Small intestine (tissue), 7 donors: ENCODE measurements at regions not wholly inside any gene's neighbourhood (a gene's known extent, or its start where the extent isn't known, plus 50 kb on each side); places are given as distances from the start of the nearest gene placed in this dataset.
A peak's percentile ranks its signal among the peaks of the same experiment; 100 is the strongest.

Experiments
- DNase-seq, 2 donors: peaks; one replicate each; pipeline versions ENCODE4 v3.0.0 to v3.0.0-alpha.2; 2013
- FAIRE-seq: peaks from 2 replicates; lab custom pipeline; 2012; peaks lifted over from hg19 to GRCh38; lab: Jason Lieb, UNC
- H3K27ac ChIP-seq, 3 donors: one replicate each; pipeline ENCODE4 v1.5.1; 2013; ENCODE audit warnings: low read length in 2 of 3, mild to moderate bottlenecking in 2 of 3, control low read depth in 1 of 3, inconsistent platforms in 1 of 3, low read depth in 1 of 3, moderate library complexity in 1 of 3
- H3K27me3 ChIP-seq, 3 donors: one replicate each; pipeline ENCODE4 v1.6.1; 2013; ENCODE audit warnings: low read length in 3 of 3, inconsistent platforms in 1 of 3; ENCODE audit not compliant: control insufficient read depth in 3 of 3, insufficient read depth in 3 of 3
- H3K36me3 ChIP-seq, 3 donors: one replicate each; pipeline ENCODE4 v1.6.1; 2013; ENCODE audit warnings: low read length in 3 of 3, inconsistent platforms in 1 of 3, low read depth in 1 of 3, mild to moderate bottlenecking in 1 of 3, moderate library complexity in 1 of 3; ENCODE audit not compliant: control insufficient read depth in 3 of 3, insufficient read depth in 2 of 3
- H3K4me1 ChIP-seq, 3 donors: one replicate each; pipeline ENCODE4 v1.6.1; 2013; ENCODE audit warnings: low read length in 2 of 3, inconsistent platforms in 1 of 3, low read depth in 1 of 3, mild to moderate bottlenecking in 1 of 3, moderate library complexity in 1 of 3; ENCODE audit not compliant: control insufficient read depth in 3 of 3, insufficient read depth in 2 of 3
- H3K4me3 ChIP-seq, 3 donors: one replicate each; pipeline ENCODE4 v1.5.1; 2013; ENCODE audit warnings: low read length in 3 of 3, control low read depth in 1 of 3, inconsistent platforms in 1 of 3, low read depth in 1 of 3, mild to moderate bottlenecking in 1 of 3, moderate library complexity in 1 of 3
- H3K9me3 ChIP-seq, 2 donors: one replicate each; pipeline ENCODE4 v1.6.1; 2013; ENCODE audit warnings: low read depth in 1 of 2, low read length in 1 of 2; ENCODE audit not compliant: control insufficient read depth in 2 of 2, insufficient read depth in 1 of 2
- WGBS, 3 donors: extraction: QIAGEN DNeasy Blood & Tissue Kit; methylation state at CpG; one replicate each; pipeline ENCODE4 v1.1.7; 2013; 5-methylcytosine and 5-hydroxymethylcytosine counted together
- donor health status: healthy with polysubstance abuse.
- donor health status: control.
- donor health status: control.
- donor health status: Bipolar disorder and iron deficiency.
- donor health status: healthy.

GRCh38 chr2:71815701-71816474, 331.8 kb downstream of the CYP26B1 start:
- Histone ChIP-seq H3K27me3 (peaks cover 0 to 4% (median 0%) of the 10 kb centered on the region in 3 donors), H3K36me3 (no peaks in the 10 kb centered on the region), H3K4me1 (no peaks in the 10 kb centered on the region), H3K9me3 (no peaks in the 10 kb centered on the region), H3K4me3 (no peak overlapping the region), H3K27ac (no peak overlapping the region)
- DNase-seq (no peak), FAIRE-seq (no peak)
- 87 to 96% (median 88%) methylated on average over 5 of the region's 5 CpGs for WGBS, 3 donors

- H3K9me3 ChIP-seq = no peaks in the 10 kb centered on the region
- H3K36me3 ChIP-seq = no peaks in the 10 kb centered on the region
- FAIRE-seq (no peak), DNase-seq (no peak)
- no peak overlapping the region for H3K27ac ChIP-seq
- H3K4me1 ChIP-seq = no peaks in the 10 kb centered on the region
- peaks cover 0 to 4% (median 0%) of the 10 kb centered on the region in 3 donors for H3K27me3 ChIP-seq
- no peak overlapping the region for H3K4me3 ChIP-seq
- 65 to 76% (median 70%) methylated on average over 2 of the region's 2 CpGs for WGBS, 3 donors
Measured at GRCh38 chr2:71814885-71815284, 332.8 kb downstream of the CYP26B1 start.

DNA sequence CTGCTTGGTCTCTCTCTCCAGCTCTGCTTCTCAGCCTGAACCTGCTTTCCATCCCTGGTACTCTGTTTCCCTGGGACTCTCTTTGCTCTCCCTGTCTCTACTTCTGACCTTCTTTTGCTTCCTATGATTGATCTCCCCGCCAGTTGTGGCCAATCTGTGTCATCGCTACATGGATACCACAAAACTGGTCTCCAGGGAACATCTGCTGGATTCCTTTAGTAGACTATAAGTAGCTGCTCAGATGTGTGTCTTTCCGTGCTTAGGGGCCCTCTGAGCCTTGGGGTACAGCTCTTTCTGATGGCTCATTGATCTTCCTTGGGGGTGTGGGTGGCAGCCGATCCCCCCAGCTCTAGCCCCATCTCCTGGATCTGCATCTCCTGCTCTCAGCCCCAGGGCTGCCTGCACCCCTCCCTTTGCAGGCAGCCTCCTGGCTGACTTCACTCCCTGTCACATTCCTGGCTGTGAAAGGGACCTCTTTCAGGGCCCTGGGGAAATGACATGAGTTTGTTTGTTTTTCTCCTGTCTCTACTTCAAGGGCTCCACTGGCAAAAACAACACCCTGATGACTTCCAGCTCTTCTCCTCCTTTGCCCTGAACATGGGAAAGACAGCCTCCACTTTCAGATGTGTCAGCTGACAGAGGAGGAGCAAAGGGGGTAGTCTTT, 333.7 kb downstream of the CYP26B1 start:
- no peaks in the 10 kb centered on the region for H3K4me1 ChIP-seq
- 69 to 74% (median 73%) methylated on average over 4 of the region's 4 CpGs for WGBS, 3 donors
- no peaks in the 10 kb centered on the region for H3K9me3 ChIP-seq
- H3K27me3 ChIP-seq = peaks cover 0 to 4% (median 0%) of the 10 kb centered on the region in 3 donors
- DNase-seq = no peak
- FAIRE-seq = no peak
- no peak overlapping the region for H3K4me3 ChIP-seq
- no peak overlapping the region for H3K27ac ChIP-seq
- H3K36me3 ChIP-seq = no peaks in the 10 kb centered on the region

DNA sequence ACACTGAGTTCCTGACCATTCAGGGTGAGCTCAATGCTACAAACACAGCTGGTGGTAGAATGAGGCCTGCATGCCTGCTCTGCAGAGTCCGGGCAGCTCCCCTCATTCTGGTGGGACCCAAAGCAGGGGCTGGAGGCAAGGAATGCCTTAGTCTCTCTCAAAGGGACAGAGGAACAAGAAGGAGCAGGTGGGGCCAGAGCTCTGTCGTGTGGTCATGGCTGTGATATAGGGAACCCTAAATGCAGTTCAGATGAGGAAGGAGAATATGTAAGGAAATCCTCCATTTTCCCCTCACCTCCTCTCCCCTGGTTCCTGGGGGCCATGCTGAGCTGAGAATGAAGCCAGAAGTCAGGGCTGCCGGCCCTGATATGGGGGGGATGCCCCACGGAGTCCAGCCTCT, 334.3 kb downstream of the CYP26B1 start:
- H3K9me3 ChIP-seq = no peaks in the 10 kb centered on the region
- no peaks in the 10 kb centered on the region for H3K36me3 ChIP-seq
- H3K27me3 ChIP-seq = peaks cover 0 to 4% (median 0%) of the 10 kb centered on the region in 3 donors
- H3K4me1 ChIP-seq = no peaks in the 10 kb centered on the region
- DNase-seq (no peak), FAIRE-seq (no peak)
- H3K4me3 ChIP-seq = no peak overlapping the region
- WGBS, 3 donors = 50 to 70% (median 58%) methylated on average over 4 of the region's 4 CpGs
- H3K27ac ChIP-seq = no peak overlapping the region

GRCh38 chr2:71812736-71813135, 334.9 kb downstream of the CYP26B1 start:
- WGBS, 3 donors = 90 to 100% (median 97%) methylated on average over 2 of the region's 2 CpGs

GRCh38 chr2:71811726-71812125, 335.9 kb downstream of the CYP26B1 start:
- Histone ChIP-seq H3K4me3 (no peak overlapping the region), H3K27me3 (peaks cover 0 to 4% (median 0%) of the 10 kb centered on the region in 3 donors), H3K9me3 (no peaks in the 10 kb centered on the region), H3K36me3 (no peaks in the 10 kb centered on the region), H3K27ac (no peak overlapping the region), H3K4me1 (no peaks in the 10 kb centered on the region)
- DNase-seq (no peak), FAIRE-seq (no peak)
- WGBS, 3 donors = 85 to 92% (median 89%) methylated on average over 4 of the region's 4 CpGs

More at GRCh38 chr2:71812736-71813135, 334.9 kb downstream of the CYP26B1 start:
- H3K9me3 ChIP-seq = no peaks in the 10 kb centered on the region
- FAIRE-seq (no peak), DNase-seq (no peak)
- H3K4me3 ChIP-seq = no peak overlapping the region
- H3K27me3 ChIP-seq = peaks cover 0 to 4% (median 0%) of the 10 kb centered on the region in 3 donors
- no peaks in the 10 kb centered on the region for H3K4me1 ChIP-seq
- no peaks in the 10 kb centered on the region for H3K36me3 ChIP-seq
- no peak overlapping the region for H3K27ac ChIP-seq

GRCh38 chr2:71811157-71811556, 336.5 kb downstream of the CYP26B1 start:
- peaks cover 0 to 4% (median 0%) of the 10 kb centered on the region in 3 donors for H3K27me3 ChIP-seq
- FAIRE-seq = no peak
- H3K36me3 ChIP-seq = no peaks in the 10 kb centered on the region
- no peak overlapping the region for H3K4me3 ChIP-seq
- no peaks in the 10 kb centered on the region for H3K9me3 ChIP-seq
- H3K27ac ChIP-seq = no peak overlapping the region
- H3K4me1 ChIP-seq = no peaks in the 10 kb centered on the region
- no peak for DNase-seq

GRCh38 chr2:71807581-71808451, 339.8 kb downstream of the CYP26B1 start:
- no peaks in the 10 kb centered on the region for H3K4me1 ChIP-seq
- WGBS, 3 donors = 57 to 73% (median 67%) methylated on average over 7 to 8 of the region's 8 CpGs
- no peak overlapping the region for H3K27ac ChIP-seq
- H3K4me3 ChIP-seq = no peak overlapping the region
- H3K36me3 ChIP-seq = no peaks in the 10 kb centered on the region
- no peaks in the 10 kb centered on the region for H3K9me3 ChIP-seq
- no peaks in the 10 kb centered on the region for H3K27me3 ChIP-seq
- DNase-seq (peak in 1 of 2 donors; percentile 36), FAIRE-seq (no peak)
